Gastrocnemius medialis (tissue), 4 donors: ENCODE measurements at regions not wholly inside any gene's neighbourhood (a gene's known extent, or its start where the extent isn't known, plus 50 kb on each side); places are given as distances from the start of the nearest gene placed in this dataset.

Source experiments
- POLR2A ChIP-seq, 2 donors: fragments of 450-650 bp; IDR thresholded peaks; one replicate each; pipeline ENCODE4 v1.6.1; 2017; ENCODE audit warnings: antibody characterized with exemption in 2 of 2, mild to moderate bottlenecking in 2 of 2, moderate library complexity in 2 of 2
- TF ChIP-seq, protein P1 (sequence below), 5 experiments: fragments of 450-650 bp in 3 of 5; fragments of 200-600 bp in 2 of 5; sonication (generic) in 2 of 5; IDR thresholded peaks in 4 of 5; conservative IDR thresholded peaks in 1 of 5; 1 replicate in 4 of 5; 2 replicates in 1 of 5; pipeline ENCODE4 v1.5.1; 2016 to 2019; ENCODE audit warnings: antibody characterized with exemption in 5 of 5, mild to moderate bottlenecking in 3 of 5, moderate library complexity in 3 of 5

DNA sequence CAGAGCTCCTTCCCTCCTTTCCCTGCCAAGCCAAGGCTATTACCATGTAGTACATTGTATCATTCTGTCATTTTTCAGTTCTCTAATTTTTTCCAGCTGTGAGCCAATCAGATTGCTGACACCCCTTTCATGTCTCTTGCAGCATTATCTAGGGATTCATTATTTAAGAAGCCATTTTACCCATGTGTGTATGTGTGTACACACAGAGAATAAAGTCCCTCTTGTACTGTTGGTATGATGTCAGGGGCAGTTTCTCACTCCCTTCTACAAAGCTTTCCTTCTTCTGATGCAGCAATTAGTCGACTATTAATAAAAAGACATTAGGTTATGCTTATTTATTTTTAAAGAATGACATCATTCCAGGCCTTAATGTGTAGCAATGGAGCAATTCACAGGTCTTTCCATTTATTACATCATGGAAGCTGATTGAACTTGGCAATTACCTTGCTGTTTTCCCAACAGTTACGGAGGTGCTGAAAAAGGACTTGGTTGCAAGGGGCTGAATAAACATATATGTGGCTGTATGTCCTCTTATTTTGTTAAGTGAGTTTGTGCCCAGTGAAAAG lies 159.4 kb upstream of the HS3ST3A1 start:
- TF ChIP-seq, protein P1, sequence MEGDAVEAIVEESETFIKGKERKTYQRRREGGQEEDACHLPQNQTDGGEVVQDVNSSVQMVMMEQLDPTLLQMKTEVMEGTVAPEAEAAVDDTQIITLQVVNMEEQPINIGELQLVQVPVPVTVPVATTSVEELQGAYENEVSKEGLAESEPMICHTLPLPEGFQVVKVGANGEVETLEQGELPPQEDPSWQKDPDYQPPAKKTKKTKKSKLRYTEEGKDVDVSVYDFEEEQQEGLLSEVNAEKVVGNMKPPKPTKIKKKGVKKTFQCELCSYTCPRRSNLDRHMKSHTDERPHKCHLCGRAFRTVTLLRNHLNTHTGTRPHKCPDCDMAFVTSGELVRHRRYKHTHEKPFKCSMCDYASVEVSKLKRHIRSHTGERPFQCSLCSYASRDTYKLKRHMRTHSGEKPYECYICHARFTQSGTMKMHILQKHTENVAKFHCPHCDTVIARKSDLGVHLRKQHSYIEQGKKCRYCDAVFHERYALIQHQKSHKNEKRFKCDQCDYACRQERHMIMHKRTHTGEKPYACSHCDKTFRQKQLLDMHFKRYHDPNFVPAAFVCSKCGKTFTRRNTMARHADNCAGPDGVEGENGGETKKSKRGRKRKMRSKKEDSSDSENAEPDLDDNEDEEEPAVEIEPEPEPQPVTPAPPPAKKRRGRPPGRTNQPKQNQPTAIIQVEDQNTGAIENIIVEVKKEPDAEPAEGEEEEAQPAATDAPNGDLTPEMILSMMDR (IDR thresholded peaks at IDR 0.05 in 4 of 5, conservative IDR thresholded peaks at IDR 0.05 in 1 of 5), result no peak
- no peak for TF ChIP-seq POLR2A (IDR thresholded peaks at IDR 0.05)
